PFSK-1 (cell line): ENCODE measurements at regions not wholly inside any gene's neighbourhood (a gene's known extent, or its start where the extent isn't known, plus 50 kb on each side); places are given as distances from the start of the nearest gene placed in this dataset.

Experiments used
- FOXP2 ChIP-seq: optimal IDR thresholded peaks from 2 replicates; pipeline ENCODE3; 2011; ENCODE audit warnings: borderline replicate concordance, control low read depth, inconsistent platforms; ENCODE audit not compliant: insufficient read depth; ENCODE audit errors: extremely low read length, extremely low read depth
- POLR2AphosphoS5 ChIP-seq: IDR thresholded peaks from 2 replicates; pipeline ENCODE4 v1.6.1; 2012; ENCODE audit warnings: low read depth, mild to moderate bottlenecking, control low read depth, low read length, moderate library complexity
- REST ChIP-seq, 2 experiments: IDR thresholded peaks; 2 replicates each; pipeline versions ENCODE4 v1.6.1 to v1.8.0; 2011 to 2012; ENCODE audit warnings: low read depth in 2 of 2, low read length in 2 of 2, control low read depth in 1 of 2, inconsistent platforms in 1 of 2, mild to moderate bottlenecking in 1 of 2, moderate library complexity in 1 of 2; ENCODE audit not compliant: insufficient read depth in 1 of 2
- SIN3A ChIP-seq: IDR thresholded peaks from 2 replicates; pipeline ENCODE4 v1.6.1; 2012; ENCODE audit warnings: mild to moderate bottlenecking, low read length, moderate library complexity, borderline replicate concordance; ENCODE audit not compliant: insufficient read depth
- TAF1 ChIP-seq: IDR thresholded peaks from 2 replicates; pipeline ENCODE4 v1.6.1; 2012; ENCODE audit warnings: low read length, control low read depth, borderline replicate concordance; ENCODE audit not compliant: insufficient read depth

GRCh38 chr20:48380661-48381060, 447.1 kb downstream of the PREX1 start:
- TF ChIP-seq FOXP2: no peak
- TF ChIP-seq TAF1: no peak
- no peak for TF ChIP-seq SIN3A
- no peak for TF ChIP-seq POLR2AphosphoS5
- TF ChIP-seq REST (IDR thresholded peaks at IDR 0.05; ENCODE audit: insufficient read depth in 1 of 2, low read depth in 2 of 2, low read length in 2 of 2): no peak

GRCh38 chr20:48378976-48379675, 448.7 kb downstream of the PREX1 start:
- TF ChIP-seq TAF1 (no peak), FOXP2 (no peak), POLR2AphosphoS5 (no peak), REST (IDR thresholded peaks at IDR 0.05; ENCODE audit: insufficient read depth in 1 of 2, low read depth in 2 of 2, low read length in 2 of 2) (no peak), SIN3A (no peak)

- TF ChIP-seq REST (IDR thresholded peaks at IDR 0.05; ENCODE audit: insufficient read depth in 1 of 2, low read depth in 2 of 2, low read length in 2 of 2): no peak
- TF ChIP-seq FOXP2: no peak
These were observed 449.9 kb downstream of the PREX1 start for GRCh38 chr20:48377940-48378339.

GRCh38 chr20:48375804-48376203, 452.0 kb downstream of the PREX1 start:
- TF ChIP-seq REST (IDR thresholded peaks at IDR 0.05; ENCODE audit: insufficient read depth in 1 of 2, low read depth in 2 of 2, low read length in 2 of 2) (no peak), FOXP2 (no peak), TAF1 (no peak), POLR2AphosphoS5 (no peak), SIN3A (no peak)
